Activated naive CD4-positive, alpha-beta T cell treated with anti-CD3 and anti-CD28 coated beads, Interleukin-2, amount 50 U/mL, for 72 hours (primary cell): ENCODE measurements at regions not wholly inside any gene's neighbourhood (a gene's known extent, or its start where the extent isn't known, plus 50 kb on each side); places are given as distances from the start of the nearest gene placed in this dataset.

Experiments used
- ATAC-seq, 2 donors: fragments of 150-1000 bp; cut with Tn5 transposase; 2 replicates each; pipeline ENCODE4 v1.10.0; 2021; ENCODE audit warnings: mild to moderate bottlenecking in 2 of 2, moderate library complexity in 2 of 2
- DNase-seq, 2 donors: peaks; one replicate each; pipeline ENCODE4 v3.0.0; 2021 to 2022; ENCODE audit warnings: low spot score in 2 of 2
- H3K27ac Mint-ChIP-seq, 2 donors: one replicate each; pipeline ENCODE4 v1.8.0; 2022; ENCODE audit warnings: mild to moderate bottlenecking in 2 of 2, mixed read lengths in 2 of 2
- H3K36me3 Mint-ChIP-seq, 2 donors: one replicate each; pipeline ENCODE4 v1.8.0; 2022; ENCODE audit warnings: mixed read lengths in 2 of 2
- H3K9me3 Mint-ChIP-seq, 2 donors: one replicate each; pipeline ENCODE4 v1.8.0; 2022; ENCODE audit warnings: mixed read lengths in 2 of 2

DNA sequence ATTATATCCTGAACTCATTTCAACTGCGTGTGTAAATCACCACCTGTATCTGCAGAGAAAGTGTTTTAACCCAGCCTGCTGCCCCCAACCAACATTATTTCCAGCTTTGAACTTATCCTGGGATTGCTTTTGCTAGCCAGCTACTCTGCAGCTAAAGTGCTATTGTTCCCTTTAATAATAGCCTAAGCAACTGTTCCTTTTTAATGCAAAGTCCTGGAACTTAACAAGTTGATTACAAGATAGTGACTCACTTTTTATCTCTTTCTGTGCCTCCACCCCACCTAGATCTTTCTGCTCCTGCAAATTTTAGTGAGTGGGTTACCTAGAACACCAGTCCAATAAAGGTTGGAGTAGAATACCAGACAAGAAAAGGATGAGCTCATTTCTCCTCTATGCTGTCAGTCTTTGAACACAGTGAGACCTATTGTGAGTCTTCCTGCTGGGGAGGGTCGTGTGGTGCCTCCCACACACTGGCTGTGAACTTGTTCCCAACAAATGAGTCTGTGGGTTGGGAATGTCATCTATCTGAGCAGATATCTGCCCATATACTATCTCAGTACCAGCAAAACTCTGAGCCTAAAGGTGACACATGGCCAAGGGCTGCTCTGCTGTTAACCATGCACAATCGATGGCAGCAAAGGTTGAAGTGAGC, 137.7 kb downstream of the FAM204A start:
- Mint-ChIP-seq H3K9me3 (no peaks in the 10 kb centered on the region), H3K36me3 (no peaks in the 10 kb centered on the region), H3K27ac (no peak overlapping the region)
- ATAC-seq (no peak), DNase-seq (no peak)

GRCh38 chr10:118203461-118203860, 138.7 kb downstream of the FAM204A start:
- DNase-seq (no peak), ATAC-seq (no peak)
- Mint-ChIP-seq H3K9me3 (no peaks in the 10 kb centered on the region), H3K36me3 (no peaks in the 10 kb centered on the region), H3K27ac (no peak overlapping the region)

GRCh38 chr10:118195729-118196128, 146.4 kb downstream of the FAM204A start:
- H3K36me3 Mint-ChIP-seq, result no peaks in the 10 kb centered on the region
- DNase-seq, result no peak
- H3K9me3 Mint-ChIP-seq, result peaks cover 0 to 4% of the 10 kb centered on the region in 2 donors
- no peak overlapping the region for H3K27ac Mint-ChIP-seq
- no peak for ATAC-seq

GRCh38 chr10:118193642-118194041, 146.9 kb upstream of the RAB11FIP2 start:
- Mint-ChIP-seq H3K36me3 (no peaks in the 10 kb centered on the region), H3K9me3 (peaks cover 0 to 4% of the 10 kb centered on the region in 2 donors), H3K27ac (no peak overlapping the region)
- no peak for DNase-seq
- no peak for ATAC-seq

DNA sequence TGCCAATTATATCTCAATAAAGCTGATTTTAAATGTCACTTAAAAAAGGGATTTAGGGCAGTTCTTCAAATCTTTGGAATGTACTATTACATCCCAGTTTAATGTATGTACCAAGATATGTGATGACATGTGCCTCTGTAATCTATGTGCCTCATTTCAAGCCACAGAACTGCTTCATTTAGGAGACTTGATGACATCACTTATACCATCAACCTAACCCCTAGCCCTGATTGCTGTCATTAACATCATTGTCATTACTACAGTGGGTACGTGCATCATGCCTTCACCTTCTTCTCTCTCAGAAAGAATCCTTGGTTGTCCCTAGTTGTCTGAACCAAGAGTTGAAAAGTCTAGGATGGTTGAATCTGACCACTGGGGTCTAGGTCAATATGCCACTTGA, 134.3 kb upstream of the RAB11FIP2 start:
- no peak for DNase-seq
- no peaks in the 10 kb centered on the region for H3K36me3 Mint-ChIP-seq
- no peak for ATAC-seq
- H3K9me3 Mint-ChIP-seq, result peaks cover 4 to 6% of the 10 kb centered on the region in 2 donors
- no peak overlapping the region for H3K27ac Mint-ChIP-seq

- DNase-seq (no peak), ATAC-seq (no peak)
- no peaks in the 10 kb centered on the region for H3K36me3 Mint-ChIP-seq
Observed at GRCh38 chr10:118175148-118175547, 128.4 kb upstream of the RAB11FIP2 start.

GRCh38 chr10:118173296-118173695, 126.6 kb upstream of the RAB11FIP2 start:
- H3K27ac Mint-ChIP-seq, result no peak overlapping the region
- ATAC-seq (no peak), DNase-seq (no peak)
- H3K9me3 Mint-ChIP-seq, result peaks cover 0 to 5% of the 10 kb centered on the region in 2 donors
- no peaks in the 10 kb centered on the region for H3K36me3 Mint-ChIP-seq

More at GRCh38 chr10:118175148-118175547, 128.4 kb upstream of the RAB11FIP2 start:
- Mint-ChIP-seq H3K27ac (no peak overlapping the region), H3K9me3 (peaks cover 3 to 5% of the 10 kb centered on the region in 2 donors)

GRCh38 chr10:118171861-118172260, 125.1 kb upstream of the RAB11FIP2 start:
- DNase-seq, result no peak
- no peak for ATAC-seq
- H3K27ac Mint-ChIP-seq, result no peak overlapping the region
- no peaks in the 10 kb centered on the region for H3K36me3 Mint-ChIP-seq
- peaks cover 0 to 5% of the 10 kb centered on the region in 2 donors for H3K9me3 Mint-ChIP-seq

GRCh38 chr10:118167056-118167700, 120.4 kb upstream of the RAB11FIP2 start:
- Mint-ChIP-seq H3K27ac (no peak overlapping the region), H3K9me3 (no peaks in the 10 kb centered on the region), H3K36me3 (no peaks in the 10 kb centered on the region)
- no peak for ATAC-seq
- DNase-seq, result no peak

- Mint-ChIP-seq H3K9me3 (no peaks in the 10 kb centered on the region), H3K36me3 (no peaks in the 10 kb centered on the region), H3K27ac (no peak overlapping the region)
- no peak for DNase-seq
- no peak for ATAC-seq
Observed at GRCh38 chr10:118163217-118163616, 116.5 kb upstream of the RAB11FIP2 start.

DNA sequence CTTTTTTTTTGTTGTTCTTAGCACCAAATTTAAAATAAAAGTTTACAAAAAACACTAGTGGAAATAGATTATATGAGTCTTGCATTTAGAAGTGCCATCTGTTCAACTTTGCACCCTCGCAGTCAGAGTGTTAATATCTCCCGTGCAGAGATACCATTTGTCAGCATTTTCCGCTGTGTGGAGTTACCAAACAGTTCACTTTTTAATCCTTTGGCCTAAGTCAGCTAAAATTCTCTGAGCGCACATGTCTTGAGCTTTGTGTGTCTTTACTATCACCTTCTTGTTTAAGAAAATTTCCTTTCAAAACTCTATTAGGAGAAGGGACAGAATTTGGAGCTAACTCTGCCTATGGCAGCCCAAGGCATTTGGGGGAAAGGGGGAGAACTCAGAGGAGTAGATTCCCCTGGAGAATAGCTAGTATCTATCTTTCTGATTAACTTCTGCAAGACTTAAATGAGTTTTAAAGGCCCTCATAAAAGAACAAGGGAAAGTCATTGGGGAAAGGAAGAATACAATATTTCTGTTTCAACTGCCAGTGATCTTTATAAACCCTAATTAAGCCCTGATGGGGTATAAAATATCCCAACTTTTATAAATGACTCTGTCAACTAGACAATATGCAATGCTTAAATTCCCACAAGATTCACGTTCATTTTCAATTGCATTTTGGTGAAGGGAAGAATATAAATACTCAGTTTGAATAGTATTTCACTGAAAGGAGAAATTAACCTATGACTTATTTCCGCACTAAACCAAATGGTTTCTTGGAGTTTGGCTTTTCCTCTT, 114.9 kb upstream of the RAB11FIP2 start:
- H3K27ac Mint-ChIP-seq, result no peak overlapping the region
- ATAC-seq (no peak), DNase-seq (no peak)
- no peaks in the 10 kb centered on the region for H3K36me3 Mint-ChIP-seq
- no peaks in the 10 kb centered on the region for H3K9me3 Mint-ChIP-seq

DNA sequence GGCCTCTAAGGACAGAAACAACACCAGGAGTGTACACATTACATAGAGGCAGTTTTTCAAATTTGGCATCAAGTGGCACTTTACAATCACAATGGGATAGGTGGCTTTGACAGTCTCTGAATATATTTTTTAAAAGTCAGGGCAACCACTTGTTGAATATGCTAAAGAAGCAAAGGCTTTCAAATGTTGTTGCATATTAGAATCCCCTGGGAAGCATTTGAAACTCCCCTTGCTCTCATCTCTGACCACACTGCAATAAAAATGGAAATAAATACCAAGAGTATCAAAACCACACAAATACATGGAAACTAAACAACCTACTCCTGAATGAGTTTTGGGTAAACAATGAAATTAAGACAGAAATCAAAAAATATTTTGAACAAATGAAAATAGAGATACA, 106.5 kb upstream of the RAB11FIP2 start:
- H3K9me3 Mint-ChIP-seq, result peaks cover 0 to 5% of the 10 kb centered on the region in 2 donors

DNA sequence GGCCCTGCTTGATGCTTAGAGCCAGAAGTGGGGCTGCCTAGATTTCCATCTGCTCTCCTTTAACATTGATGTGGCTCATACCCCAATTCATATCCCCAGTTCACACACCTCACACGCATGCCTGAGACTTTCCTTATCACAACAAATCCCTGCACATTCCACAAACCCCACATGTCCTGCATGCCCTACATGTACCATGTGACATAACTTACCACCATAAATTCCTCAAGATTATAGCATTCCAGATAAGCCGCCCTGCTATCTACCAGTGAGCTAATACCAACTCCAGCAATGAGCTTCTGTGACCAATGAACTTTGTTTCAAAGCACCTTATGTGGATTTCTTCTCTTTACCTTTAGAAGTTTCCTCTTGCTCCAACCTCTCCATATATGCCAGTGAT, 104.7 kb upstream of the RAB11FIP2 start:
- no peak overlapping the region for H3K27ac Mint-ChIP-seq
- ATAC-seq, result no peak
- no peaks in the 10 kb centered on the region for H3K36me3 Mint-ChIP-seq
- H3K9me3 Mint-ChIP-seq, result peaks cover 0 to 5% of the 10 kb centered on the region in 2 donors
- DNase-seq, result no peak

More for the DNA sequence above, 106.5 kb upstream of the RAB11FIP2 start:
- Mint-ChIP-seq H3K36me3 (no peaks in the 10 kb centered on the region), H3K27ac (no peak overlapping the region)
- DNase-seq (no peak), ATAC-seq (no peak)

GRCh38 chr10:118148247-118148646, 101.5 kb upstream of the RAB11FIP2 start:
- H3K36me3 Mint-ChIP-seq, result no peaks in the 10 kb centered on the region
- no peak for ATAC-seq

GRCh38 chr10:118145256-118145655, 98.5 kb upstream of the RAB11FIP2 start:
- no peak for ATAC-seq
- no peaks in the 10 kb centered on the region for H3K9me3 Mint-ChIP-seq
- no peak for DNase-seq
- H3K27ac Mint-ChIP-seq, result no peak overlapping the region
- no peaks in the 10 kb centered on the region for H3K36me3 Mint-ChIP-seq

More at GRCh38 chr10:118148247-118148646, 101.5 kb upstream of the RAB11FIP2 start:
- no peak overlapping the region for H3K27ac Mint-ChIP-seq
- no peak for DNase-seq
- H3K9me3 Mint-ChIP-seq, result no peaks in the 10 kb centered on the region

- Mint-ChIP-seq H3K27ac (no peak overlapping the region), H3K9me3 (no peaks in the 10 kb centered on the region), H3K36me3 (no peaks in the 10 kb centered on the region)
- ATAC-seq (no peak), DNase-seq (no peak)
Observed at GRCh38 chr10:118141471-118141870, 94.7 kb upstream of the RAB11FIP2 start.

DNA sequence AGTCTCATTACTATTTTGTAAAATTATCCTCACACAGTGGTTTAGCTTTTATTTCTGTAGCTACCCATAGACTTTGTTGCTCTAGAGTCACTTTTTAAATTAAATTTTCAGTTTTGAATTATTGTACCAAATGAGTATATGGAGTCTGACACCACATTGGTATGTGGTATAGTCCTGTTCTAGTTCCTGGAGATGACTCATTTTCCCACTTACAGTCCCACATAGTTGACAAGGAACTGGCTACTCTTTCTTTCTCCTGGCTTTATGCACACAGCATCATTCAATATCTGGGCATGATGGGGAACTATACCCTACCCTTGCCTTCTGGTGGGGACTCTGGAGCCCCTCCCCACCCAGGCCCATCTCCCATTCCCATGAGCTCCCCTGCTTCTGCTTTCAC, 92.6 kb upstream of the RAB11FIP2 start:
- Mint-ChIP-seq H3K36me3 (no peaks in the 10 kb centered on the region), H3K9me3 (peaks cover 4% of the 10 kb centered on the region in 2 donors), H3K27ac (no peak overlapping the region)
- ATAC-seq (no peak), DNase-seq (no peak)
